ENCODE measurements at regions not wholly inside any gene's neighbourhood (a gene's known extent, or its start where the extent isn't known, plus 50 kb on each side); places are given as distances from the start of the nearest gene placed in this dataset.

DNA sequence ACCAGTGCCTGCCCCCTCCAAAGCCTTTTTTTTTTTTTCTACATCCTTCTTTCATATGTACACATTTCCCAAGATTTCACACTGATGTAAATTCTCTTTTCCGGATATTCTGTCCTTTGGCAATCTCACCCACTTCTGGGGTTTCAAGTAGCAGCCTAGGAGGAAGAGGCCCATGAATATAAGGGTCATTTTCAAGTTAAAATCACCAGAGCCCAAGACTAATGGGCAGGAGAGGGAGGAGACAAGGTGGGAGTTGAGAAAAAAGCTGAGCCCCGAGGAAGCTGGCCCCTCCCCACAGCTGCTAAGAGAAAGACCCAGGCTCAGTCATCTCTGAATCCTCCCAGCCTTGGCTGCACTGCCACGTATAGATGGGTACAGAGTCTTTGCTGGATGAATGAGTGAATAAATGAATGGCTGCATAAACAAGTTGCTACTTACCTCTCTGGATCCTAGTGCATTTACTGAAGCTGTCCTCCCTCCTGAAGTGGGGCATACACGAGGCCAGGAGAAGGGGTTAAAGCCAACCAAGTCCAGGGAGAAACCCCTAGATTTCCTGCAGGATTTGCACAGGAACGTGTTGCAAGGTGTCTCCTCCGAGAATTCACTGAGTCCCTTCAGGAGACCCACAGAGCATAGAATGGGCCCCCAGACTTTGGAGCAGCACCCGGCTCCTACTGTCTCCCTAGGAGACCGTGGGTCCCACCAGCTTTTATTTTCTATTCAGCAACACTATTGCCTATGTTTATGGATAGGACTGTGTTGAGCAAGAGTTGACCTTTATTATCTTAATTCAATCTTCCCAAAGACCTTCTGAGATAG lies 100.8 kb upstream of the LIPC start:
- DNase-seq, result no peak

DNA sequence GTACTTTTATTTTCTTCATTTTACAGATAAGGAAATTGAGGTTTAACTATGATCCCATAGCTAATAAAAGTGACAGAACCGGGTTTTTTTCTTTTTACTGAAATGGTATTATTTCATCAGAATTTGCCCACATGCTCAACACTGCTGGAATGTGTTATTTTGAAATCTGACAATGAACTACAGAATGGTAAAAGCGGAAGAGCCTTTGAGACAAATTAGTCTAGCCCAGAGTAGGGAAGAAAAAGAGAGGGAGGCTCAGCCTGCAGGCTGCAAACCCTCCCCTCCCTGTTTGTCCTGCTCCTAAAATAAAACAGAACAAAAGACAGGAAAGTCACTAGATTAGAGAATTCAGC lies 100.3 kb upstream of the LIPC start:
- DNase-seq, result no peak

DNA sequence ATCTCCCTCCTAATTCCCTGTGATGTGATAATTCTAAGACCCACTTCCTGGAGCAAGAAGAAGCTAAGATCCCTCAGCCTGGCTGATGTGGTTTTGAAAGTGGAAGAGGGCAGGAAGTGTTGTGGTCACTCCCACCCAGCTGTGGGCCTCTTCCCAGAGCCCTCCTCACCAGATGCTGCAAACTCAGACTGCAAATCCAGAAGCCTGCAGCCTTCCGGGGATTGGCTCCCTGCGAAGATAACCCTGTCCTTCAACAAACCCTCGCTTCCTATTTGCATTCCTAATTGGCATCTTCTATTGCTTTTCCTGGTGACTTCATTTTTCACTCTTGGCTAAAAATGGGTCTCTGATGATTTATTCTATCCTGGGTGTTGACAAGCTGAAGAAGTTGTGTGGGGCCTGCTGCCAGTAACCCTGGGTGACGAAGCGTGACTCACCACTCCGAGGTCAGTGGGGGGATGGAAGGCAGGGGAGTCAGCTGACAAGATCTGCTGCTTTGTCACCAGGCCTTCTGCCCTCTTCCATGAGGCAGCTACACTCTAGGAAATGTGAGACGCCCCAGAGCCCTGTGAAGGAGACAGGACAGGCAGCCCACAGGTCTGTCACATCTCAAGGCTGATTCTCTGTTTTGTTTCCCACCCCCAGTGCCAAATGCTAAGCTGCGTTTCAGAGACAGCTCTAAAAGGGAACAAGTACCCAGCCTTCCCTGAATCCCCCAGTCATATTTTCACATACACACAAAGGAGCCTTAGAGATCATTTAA lies 99.7 kb upstream of the LIPC start:
- DNase-seq, result peak; percentile 90

DNA sequence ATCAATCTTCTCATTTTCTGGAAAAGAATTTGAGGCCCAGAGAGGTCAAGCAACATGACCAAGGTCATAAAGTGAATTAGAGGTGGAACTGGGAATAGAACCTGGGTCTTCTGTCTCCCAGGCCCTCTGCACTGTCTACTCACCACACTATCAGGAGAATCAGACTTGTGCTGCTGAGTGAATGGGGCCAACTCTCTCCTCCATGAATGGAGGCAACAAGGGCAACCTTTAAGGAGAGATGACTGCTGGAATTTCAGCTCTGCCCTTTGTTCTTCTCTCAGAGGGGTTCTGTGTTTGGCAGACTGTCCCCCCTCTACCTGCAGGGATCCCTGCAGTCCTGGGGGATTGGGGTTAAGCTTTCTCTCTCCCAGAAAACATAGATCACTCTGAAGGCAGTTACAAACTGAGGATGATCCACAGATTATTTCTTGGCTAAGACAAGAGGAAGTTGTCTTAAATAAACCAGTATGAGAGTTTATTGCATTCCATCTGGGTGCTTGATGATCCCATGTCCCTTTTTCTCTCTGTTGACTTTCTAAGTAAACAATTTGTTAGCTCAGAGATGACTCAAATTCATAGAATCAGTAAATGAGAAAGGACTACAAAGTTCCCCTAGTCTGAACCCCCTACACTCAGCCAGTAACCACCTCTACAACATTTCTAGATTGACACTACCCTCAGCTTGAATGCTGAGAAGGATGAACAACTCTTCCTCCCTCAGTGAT lies 99.0 kb upstream of the LIPC start:
- no peak for DNase-seq

DNA sequence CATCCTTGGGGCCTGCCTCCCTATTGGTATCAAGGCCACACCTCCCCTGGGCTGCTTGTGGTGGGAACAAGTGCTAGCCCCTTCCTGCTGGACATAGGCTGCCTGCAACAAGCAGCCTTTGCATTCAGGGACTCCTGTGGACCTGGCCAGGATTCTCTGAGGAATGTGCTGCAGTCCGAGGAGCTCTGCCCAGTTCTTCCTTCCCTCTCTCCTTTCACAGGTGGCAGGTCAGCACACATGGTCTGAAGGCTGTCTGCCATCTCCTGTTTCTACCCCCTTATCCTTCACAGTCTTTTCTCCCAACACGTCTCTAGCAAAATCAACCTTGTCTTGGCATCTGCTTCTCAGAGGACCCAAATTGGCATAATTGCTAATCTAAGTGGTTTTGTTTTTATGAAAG lies 97.0 kb upstream of the LIPC start:
- DNase-seq, result no peak

DNA sequence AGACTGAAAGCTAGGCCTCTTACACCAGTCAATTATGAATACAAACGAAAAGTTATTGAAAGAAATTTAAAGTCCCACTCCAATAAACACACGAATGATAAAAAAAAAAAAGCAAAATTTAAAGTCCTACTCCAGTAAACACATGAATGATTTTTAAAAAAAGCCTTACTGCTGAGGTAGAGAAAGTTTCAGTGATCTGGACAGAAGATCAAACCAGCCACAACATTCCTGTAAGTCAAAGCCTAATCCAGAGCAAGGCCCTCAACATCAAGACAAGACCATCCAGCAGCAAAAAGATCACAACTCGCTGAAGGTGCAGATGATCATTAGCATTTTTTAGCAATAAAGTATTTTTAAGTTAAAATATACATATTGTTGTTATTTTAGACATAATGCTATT lies 95.6 kb upstream of the LIPC start:
- no peak for DNase-seq

DNA sequence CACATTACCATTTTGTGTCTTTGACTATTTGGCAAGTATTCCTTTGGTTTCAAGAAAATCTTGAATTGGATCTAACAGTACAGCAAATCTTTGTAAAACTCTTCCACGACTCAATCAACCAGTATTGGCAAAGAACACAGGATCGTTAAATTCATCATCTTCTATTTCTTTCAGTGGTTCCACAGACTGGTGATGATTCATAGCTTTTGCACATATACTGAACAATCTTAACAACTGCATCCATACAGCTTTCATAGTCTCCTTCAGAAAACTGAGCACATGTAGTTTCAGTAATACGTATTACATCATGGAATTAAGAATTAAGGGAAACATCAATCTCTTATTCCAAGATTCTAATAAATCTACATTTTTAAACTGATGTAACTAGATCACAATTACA lies 91.6 kb upstream of the LIPC start:
- no peak for DNase-seq

DNA sequence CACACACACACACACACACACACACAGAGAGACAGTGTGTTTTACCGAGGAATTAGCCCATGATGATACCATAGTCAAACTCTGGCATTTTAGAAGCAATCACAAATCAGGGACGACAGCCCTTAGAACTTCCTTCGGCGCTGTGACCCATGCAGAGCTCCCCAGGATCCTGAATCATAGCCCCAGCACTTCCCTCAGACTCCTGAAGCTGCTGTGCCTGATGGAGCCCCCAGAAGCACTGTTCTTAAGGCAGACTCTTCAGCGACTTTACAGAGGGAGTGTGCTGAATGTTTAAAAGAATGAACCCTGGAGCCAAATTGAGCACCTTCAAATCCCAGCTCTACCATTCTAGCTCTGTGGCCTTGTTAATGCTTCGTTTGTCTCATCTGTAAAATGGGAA lies 89.3 kb upstream of the LIPC start:
- DNase-seq, result no peak

DNA sequence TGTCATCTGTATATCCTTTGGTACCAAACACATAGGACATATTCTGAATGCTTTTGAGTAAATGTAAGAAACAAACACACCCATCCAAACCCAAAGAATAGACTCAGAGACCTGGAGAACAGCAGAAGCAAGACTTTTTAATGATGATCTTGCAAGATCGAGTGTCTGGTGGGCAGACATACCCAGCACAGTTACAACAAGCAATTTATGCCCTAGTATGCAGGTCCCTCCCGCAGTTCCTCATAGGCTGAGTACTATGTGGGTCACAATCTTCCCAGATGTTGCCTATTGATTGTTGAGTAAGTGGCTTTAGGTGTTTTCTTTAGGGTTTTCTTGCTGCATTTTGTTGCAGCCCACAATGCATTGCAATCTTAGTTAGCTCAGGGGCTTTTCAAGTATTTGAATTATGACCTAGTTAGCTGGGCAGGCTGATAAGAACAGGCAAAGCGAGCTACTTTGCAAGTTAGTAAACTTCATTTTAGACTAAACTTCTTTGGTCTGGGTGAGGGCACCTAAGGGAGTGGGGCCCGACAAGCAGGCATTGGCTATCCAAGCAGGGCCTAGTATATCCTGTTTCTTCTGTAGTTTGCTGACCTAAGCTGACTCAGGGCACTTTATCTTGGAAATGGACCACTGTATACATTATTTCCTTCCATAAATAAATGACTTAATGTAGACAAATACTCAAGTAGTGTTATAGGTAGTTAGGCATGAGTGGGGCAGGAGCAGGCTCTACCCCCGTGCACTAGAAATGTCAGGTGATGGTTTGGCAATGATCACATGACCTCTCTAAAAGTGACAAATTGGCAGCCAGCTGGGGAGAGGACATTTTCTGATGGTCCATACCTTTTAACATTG lies 87.3 kb upstream of the LIPC start:
- no peak for DNase-seq

DNA sequence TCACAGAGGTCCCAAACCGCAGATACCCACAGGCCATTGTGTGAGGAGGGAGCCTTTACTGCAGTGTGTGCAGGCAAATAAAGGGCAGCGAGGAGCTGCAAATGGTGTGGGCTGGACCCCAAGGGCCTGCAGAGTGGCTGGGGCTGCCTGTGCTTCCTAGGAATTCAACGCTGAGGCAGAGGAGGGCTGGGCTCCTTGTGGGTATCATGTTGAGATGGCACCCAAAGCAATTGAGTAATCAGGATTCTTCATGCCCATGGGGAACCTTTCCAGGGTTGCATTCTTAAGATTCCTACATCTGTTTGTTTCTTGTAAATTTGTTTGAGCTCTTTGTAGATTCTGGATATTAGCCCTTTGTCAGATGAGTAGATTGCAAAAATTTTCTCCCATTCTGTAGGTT lies 85.4 kb upstream of the LIPC start:
- no peak for DNase-seq

DNA sequence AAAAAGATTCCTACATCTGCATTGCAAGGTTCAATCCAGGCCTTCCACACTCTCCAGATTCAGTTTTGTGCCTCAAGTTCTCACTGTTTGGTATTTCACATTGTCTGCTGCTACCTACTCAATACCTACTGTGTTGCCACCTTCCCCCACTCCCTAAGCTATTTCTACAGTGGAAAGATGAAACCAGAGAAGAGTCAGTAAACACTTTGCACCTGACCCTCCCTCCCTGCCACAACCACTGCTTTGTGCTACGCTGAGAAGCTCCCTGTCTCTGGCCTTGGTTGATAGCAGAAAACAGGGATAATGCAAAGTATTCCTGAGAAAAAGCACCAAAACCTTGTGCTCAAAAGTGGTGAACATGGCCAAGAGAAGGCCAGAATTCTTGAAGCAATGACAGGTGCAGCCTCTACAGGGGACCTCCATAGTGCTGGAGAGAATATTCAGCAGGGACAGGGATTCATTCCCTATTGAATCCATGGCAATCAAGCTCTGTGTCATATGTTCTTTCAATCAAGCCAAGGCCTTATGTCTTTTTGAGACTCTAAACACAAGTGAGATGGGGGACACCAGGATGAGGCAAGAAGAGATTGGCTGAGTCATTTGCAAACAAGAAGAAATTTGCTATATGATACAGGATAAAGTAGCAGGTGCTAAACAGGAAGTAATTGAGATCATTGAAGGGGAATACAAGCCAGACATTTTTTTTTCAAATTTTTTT lies 83.5 kb upstream of the LIPC start:
- peak; percentile 51 for DNase-seq

DNA sequence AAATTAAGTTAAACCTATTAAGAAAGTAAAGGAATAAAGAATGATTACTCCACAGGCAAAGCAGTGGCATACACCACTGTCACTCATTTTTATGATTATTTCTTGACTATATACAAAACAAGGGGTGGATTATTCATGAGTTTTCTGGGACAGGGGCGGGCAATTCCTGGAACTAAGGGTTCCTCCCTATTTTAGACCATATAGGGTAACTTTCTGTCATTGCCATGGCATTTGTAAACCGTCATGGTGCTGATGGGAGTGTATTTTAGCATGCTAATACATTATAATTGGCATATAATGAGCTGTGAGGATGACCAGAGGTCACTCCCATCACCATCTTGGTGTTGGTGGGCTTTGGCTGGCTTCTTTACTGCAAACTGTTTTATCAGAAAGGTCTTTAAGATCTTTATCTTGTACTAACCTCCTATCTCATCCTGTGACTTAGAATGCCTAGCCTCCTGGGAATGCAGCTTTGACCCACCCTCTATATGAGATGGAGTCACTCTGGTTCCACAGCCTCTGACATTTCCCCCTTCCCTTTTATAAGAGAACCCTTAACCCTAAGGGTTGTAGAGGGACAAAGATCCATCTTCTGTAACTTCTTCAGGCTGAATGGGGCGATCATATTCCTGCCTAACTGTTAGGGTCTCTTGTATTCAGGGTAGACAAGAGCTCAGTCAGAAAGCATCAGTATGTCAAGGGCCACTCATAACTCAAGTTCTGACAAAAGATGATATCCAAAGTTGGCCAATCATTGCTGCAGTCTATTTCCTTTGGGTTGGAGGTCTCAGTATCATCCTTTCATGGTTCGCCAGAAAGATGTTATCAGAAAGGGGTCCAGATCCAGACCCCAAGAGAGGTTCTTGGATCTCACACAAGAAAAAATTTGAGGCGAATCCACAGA lies 79.5 kb upstream of the LIPC start:
- no peak for DNase-seq

DNA sequence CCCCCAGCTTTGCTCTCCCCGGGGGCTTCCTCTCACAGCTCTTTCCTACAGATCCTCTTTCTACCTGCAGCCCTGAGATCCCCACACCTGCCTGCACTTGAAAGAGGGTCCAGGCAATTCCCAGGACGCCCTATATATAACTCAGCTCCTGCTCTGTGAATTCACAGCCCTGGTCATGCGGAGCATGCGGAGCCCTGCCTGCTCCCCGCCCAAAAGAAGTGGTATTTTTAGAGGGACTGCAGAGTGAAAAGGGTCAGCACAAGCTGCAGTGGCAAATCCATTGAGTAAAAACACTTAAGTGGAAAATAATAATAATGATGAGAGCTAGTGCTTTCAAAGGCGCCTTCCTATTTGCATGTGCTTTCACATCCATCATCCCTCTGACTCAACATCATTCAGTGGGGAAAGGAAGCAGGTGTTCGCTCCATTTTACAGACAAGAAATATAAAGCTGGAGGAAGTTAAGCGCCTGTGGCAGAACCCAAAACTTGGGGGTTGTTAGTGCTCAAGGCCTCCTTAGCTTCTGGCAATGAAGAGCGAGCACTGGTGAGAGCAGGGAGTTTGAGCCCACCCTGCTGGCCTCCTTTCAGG lies 76.3 kb upstream of the LIPC start:
- DNase-seq, result no peak

DNA sequence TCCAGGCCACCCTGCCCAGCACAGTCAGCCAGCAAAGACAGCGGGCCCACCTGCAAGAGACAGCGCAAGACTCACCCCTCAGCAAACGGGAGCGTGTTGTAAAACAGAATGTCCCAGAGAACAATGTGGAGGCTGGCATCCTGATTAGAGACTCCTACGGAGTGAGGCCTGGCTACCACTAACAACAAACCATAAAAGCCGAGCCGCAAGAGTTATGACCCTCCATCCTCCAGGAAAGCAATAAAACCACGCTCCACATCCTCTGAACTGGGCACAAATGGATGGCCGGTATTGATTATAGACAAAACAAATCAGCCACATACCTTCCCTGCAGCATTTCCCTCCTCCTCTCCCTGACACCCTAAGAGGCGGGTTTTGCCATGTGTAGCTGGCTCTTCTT lies 75.8 kb upstream of the LIPC start:
- no peak for DNase-seq

DNA sequence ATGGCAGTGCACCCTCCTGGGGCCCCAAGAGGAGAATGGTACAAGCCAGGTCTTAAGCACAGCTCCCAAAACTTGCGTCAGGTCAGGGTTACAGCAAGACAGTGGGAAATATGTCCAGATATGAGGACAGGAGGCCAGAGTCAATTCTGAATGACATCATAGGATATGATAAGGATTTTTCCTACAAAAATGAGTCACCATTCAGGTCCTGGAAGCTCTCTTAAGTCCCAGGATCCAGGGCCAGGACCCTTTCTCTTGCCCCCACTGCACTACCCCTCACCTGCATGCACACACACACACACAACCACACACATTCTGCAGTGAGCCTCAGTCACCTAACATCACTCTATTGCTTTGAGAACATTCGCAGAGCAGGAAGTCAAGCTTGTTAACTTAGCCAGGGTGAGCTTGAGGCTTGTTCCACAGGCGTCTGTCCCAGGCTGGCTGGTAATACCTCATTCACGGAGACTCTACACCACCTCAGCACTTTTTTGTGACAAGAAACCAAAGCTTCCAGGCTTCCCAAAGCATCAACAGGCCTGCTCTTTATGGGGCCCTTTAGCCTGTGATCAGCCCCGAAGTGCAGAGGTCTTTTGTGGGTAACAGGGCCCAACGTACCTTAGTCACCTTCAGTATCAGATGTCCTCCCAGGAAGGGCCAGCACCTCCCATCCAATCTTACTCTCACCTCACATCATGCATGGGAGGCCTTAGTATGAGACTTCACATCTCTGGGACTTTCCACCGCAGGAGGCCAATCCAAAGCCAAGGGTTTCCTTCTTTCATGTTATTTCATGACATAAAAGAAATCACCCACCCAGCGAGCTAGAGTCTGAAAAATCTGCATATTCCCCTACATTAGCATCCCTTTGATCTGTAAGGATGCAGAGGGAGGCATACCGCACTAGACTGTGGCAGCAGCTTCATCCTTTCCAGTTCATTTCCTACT lies 74.0 kb upstream of the LIPC start:
- DNase-seq, result no peak

DNA sequence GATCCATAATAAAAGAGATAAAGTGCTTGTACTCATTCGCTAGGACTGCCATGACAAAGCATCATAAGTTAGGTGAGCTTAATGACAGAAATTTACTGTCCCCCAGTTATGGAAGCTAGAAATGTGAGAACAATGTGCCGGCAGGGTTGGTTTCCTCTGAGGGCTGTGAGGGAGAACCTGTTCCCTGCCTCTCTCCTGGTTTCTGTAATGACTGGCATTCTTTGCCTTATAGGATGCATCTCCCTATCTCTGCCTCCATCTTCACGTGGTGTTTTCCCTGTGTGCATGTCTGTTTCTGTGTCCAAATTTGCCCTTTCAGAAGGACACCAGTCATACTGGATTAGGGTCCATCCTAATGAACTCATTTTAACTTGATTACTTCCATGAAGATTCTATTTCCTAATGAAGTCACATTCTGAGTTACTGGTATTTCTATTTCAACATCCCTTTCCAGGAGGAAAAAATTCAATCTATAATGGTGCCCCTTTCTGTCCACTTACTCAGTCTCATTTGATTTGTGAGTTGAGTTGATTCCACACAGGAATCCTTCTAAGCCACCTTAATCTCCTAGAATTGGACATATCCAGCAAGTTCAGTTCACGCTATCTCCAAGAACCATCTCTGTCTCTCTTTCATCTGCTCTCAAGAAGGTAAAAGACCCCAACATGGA lies 71.2 kb upstream of the LIPC start:
- DNase-seq, result no peak

DNA sequence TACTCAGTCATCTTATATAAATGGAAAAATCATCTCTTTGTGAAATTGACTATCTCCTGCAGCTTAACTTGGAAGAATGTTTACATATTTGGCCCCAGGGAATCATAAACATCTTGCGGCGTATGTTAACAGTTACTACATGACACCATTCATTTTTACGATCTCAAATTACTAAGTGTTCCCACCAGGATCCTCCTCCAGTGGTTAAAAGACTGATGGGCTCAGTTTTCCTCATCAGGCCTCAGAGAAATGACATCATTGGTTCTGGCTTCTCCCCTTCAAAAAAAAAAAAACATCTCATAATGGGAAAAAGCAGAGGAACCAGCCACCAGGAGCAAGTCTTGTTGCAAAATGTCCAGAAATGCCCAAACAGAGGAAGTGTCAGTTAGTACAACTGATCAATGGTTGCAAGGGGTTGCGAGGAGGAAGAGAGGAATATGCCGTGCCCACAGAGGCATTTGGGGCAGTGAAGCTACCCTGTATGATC lies 70.5 kb upstream of the LIPC start:
- DNase-seq, result no peak

DNA sequence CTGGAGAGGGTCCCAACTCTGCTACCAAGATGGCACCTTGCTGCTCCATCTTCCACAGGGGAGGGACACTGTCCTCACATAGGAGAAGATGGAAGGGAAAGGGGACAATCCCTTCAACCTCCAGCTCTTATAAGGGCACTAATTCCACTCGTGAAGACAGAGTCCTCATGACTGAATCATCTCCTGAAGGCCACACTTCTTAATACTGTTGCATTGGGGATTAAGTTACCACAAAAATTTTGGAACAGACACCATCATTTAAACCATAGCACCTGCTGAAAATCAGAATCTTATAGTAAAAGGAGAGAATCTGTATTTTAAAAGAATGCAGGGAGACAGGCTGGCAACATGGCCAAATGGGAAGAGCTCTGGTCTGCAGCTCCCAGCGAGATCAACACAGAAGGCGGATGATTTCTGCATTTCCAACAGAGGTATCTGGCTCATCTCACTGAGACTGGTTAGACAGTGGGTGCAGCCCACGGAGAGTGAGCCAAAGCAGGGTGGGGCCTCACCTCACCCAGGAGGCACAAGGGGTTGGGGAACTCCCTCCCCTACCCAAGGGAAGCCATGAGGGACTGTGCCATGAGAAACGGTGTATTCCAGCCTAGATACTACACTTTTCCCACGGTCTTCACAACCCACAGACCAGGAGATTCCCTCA lies 69.4 kb upstream of the LIPC start:
- DNase-seq, result no peak

Data from NCI-H510A (cell line).